GM12872 (cell line): ENCODE measurements at regions not wholly inside any gene's neighbourhood (a gene's known extent, or its start where the extent isn't known, plus 50 kb on each side); places are given as distances from the start of the nearest gene placed in this dataset.

Source experiments
- TF ChIP-seq, protein P1 (sequence below): IDR thresholded peaks from 3 replicates; pipeline ENCODE4 v1.5.1; 2011; ENCODE audit warnings: low read depth, mild to moderate bottlenecking, low read length, moderate library complexity; ENCODE audit not compliant: insufficient read depth

DNA sequence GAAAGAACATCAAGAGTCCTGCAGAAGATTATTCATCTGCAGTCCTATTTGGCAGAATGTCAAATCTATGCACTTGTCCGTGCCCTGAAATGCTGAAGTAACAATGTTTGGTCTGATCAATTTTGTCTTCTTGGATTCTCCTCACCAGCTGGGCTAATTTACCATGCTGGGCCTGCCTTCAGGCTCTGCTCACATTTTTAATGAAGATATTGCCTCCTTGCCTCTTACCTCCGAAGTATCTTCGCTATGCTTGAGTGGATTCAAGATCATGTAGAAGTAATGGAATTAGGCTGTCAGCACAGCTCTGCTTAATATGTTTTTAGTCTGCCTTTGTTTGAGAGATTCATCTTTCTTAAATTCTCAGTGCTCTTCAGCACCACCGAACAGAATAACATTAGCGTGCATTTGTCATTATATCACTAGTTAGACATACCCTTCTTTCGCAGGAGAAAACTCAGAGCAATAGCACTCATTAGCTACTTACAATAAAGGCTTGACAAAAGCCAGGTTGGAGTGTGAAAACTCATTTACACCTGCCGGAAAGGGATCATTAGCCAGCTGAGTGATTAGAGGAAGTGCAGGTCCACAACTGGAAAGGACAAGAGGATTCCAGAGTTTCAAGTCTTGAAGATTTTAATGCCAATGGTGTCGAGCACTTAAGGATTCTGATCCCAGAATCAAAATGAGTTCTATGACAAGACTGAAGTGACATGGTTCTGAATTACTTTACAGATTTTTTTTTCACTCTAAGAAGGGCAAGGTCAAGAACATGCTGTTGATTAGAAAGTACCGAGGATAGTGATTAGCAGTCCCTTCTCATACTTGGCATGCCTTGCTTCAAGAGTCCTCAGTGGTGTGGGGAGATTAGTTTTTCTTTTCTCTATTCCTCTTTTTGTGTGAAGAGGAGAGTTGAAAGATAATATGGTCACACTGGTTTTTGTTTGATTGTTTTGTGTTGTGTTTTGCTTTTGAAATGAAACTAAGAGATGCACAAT, 405.6 kb upstream of the TOM1L1 start:
- TF ChIP-seq, protein P1, sequence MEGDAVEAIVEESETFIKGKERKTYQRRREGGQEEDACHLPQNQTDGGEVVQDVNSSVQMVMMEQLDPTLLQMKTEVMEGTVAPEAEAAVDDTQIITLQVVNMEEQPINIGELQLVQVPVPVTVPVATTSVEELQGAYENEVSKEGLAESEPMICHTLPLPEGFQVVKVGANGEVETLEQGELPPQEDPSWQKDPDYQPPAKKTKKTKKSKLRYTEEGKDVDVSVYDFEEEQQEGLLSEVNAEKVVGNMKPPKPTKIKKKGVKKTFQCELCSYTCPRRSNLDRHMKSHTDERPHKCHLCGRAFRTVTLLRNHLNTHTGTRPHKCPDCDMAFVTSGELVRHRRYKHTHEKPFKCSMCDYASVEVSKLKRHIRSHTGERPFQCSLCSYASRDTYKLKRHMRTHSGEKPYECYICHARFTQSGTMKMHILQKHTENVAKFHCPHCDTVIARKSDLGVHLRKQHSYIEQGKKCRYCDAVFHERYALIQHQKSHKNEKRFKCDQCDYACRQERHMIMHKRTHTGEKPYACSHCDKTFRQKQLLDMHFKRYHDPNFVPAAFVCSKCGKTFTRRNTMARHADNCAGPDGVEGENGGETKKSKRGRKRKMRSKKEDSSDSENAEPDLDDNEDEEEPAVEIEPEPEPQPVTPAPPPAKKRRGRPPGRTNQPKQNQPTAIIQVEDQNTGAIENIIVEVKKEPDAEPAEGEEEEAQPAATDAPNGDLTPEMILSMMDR: no peak

DNA sequence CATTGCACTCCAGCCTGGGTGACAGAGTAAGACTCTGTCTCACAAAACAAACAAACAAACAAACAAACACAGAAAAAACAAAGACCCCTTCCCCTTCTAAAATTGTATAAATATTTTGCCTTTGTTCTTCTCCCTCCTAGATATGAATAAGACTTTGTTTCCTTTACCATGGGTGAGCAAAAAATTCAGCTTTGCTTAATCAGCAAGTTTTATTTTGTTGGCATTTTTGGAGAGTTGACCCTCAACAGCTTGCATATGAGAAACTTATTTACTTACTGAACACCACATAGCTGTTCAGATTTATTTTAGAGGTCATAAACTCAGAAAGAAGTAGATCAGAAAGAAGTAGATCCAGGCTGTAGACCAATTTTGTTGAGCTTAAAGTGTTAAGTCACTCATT, 395.2 kb upstream of the TOM1L1 start:
- TF ChIP-seq, protein P1: no peak

DNA sequence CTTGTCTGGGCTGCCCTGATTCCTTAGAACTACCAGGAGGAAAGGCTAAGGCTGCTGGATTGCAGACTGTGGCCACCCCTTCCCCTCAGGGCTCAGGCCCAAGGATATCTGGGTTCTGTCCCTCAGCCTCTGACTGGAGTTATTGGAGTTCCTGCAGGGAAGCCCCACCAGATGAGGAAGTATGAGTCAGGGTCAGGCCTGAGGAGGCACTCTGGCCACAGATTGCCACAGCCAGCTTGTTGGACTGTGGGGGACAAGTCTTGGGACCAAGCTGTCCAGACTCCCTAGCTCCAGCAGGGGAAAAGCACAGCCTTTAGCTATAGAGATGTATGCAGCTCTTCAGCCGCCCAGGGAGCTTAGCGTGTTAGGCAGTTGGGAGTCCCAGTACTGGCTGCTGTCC, 381.9 kb upstream of the TOM1L1 start:
- TF ChIP-seq, protein P1: no peak

DNA sequence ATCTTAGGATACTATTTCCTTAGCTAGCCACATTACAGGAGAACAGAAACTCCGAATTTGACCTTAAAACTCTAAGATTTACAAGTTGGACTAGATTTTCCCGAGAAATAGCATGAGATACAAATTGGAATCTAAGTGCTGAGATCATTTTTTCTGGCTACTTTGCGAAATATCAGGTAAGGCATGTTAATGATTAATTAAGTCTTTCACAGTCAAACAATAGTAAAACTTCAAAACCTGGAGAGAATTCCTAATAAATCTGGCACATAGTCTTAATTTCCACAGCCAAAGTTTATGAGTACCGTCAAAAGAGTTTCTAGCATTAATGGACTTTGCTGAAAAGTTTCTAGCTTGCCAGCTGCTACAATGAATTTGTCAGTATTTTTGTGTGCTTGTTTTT, 379.5 kb upstream of the TOM1L1 start:
- TF ChIP-seq, protein P1: no peak

DNA sequence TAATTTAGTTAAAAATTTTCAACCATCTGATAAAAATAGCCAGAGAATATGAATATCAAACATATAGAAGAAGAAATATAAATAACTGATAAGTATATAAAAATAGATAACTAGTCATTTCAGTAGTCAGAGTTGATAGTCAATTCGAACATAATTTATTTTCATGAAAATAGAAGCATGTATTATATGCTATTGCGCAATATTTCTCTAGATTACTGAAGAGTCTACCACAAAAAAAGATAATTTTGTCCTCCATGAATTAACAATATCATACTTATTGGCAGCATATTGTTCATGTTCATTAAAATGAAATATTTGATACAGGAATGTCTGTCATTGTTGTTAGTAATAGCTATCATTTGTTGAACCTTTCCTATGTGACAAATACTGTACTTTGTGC, 376.2 kb upstream of the TOM1L1 start:
- TF ChIP-seq, protein P1: no peak

DNA sequence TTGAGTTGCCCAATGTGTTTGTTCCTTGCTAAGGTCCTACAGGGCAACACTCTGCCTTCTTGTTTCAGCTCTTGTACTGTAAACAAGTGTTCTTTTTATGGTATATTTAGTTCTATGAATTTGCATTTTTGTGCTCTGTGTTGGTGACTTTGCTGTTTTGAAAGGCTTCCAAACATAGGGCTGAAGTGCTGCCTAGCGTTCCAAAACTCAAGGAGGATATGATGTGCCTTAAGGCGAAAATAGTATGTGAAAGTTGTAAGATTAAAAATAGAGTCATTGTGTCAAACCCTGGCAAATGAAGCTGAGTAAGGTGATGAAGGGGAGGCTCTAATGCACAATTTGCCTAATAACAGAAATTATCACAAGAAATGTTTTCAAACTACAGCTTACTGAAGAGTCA, 372.7 kb upstream of the TOM1L1 start:
- TF ChIP-seq, protein P1: no peak

DNA sequence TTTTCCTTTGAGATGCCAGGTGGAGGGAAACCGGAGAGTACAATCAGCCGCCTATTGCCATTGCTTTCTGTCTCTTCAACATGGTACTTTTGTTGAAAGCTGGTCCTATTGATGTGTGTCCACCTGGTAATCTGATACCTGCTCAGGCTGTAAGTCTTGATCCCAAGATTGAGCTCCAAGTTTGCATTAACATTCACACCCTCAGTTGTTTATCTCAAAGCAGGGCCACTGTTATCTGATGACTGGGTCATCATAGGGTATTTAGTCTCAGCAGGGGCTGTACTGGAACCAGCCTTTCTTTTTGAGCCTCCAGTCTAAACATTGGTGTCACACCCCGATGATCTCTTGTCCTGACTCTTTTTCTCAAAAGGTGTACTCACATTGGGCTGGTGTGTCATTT, 370.3 kb upstream of the TOM1L1 start:
- TF ChIP-seq, protein P1: no peak
